HG03354 (cell line): ENCODE measurements at regions not wholly inside any gene's neighbourhood (a gene's known extent, or its start where the extent isn't known, plus 50 kb on each side); places are given as distances from the start of the nearest gene placed in this dataset.
"Not testable (repeated sequence)": the region's sequence is repeated elsewhere in the genome, so short reads cannot be mapped to it uniquely, and the experiment has no call there.

Experiments used
- ATAC-seq: cut with Tn5 transposase; IDR thresholded peaks from one replicate; pipeline ENCODE4 v1.9.1; 2021; ENCODE audit warnings: mild to moderate bottlenecking; ENCODE audit not compliant: unreplicated experiment, poor library complexity, severe bottlenecking

DNA sequence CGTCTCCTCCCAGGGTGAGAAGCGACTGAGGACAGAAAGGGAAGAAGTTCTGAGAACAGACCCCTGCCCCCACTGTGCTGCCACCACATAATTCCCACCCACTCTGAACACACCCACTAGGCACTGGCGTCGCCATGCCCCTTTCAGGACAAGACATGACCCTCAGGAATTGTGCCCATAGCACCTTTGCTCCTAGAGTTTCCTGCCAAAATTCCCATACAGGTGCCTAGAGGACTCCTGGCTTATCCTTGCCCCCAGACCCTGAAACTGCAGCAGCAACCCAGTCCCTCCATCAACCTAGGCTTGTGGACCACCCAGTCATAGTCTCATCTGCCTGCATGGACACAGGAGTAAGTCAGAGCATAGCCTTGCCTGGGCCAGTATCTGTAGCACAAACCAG lies 157.7 kb upstream of the ZNF267 start:
- no peak for ATAC-seq

GRCh38 chr16:31718998-31719397 lies 154.6 kb upstream of the ZNF267 start:
- no peak for ATAC-seq

GRCh38 chr16:31727553-31727952 lies 146.1 kb upstream of the ZNF267 start:
- no peak for ATAC-seq

GRCh38 chr16:31734265-31734664 lies 139.3 kb upstream of the ZNF267 start:
- no peak for ATAC-seq

DNA sequence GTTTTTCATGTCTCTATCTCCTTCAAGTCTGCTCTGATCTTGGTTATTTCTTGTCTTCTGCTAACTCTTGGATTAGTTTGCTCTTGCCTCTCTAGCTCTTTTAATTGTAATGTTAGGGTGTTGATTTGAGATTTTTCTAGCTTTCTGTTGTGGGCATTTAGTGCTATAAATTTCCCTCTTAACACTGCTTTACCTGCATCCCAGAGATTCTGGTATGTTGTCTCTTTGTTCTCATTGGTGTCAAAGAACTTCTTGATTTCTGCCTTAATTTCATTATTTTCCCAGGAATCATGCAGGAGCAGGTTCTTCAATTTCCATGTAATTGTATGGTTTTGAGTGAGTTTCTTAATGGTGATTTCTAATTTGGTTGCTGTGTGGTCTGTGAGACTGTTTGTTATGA lies 128.5 kb upstream of the ZNF267 start:
- ATAC-seq = not testable (repeated sequence)

DNA sequence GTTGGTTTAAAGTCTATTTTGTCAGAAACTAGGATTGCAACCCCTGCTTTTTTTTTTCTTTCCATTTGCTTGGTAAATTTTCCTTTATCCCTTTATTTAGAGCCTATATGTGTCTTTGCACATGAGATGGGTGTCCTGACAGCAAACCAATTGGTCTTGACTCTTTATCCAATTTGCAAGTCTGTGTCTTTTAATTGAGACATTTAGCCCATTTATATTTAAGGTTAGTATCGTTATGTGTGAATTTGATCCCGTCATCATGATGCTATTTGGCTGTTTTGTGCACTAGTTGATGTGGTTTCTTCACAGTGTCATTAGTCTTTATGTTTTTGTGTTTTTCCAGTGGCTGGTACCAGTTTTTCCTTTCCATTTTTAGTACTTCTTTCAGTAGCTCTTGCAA lies 127.7 kb upstream of the ZNF267 start:
- no peak for ATAC-seq

- no peak for ATAC-seq
Observed at GRCh38 chr16:31754998-31755615, 118.5 kb upstream of the ZNF267 start.

- ATAC-seq = no peak
Observed at GRCh38 chr16:31764103-31764502, 109.5 kb upstream of the ZNF267 start.

DNA sequence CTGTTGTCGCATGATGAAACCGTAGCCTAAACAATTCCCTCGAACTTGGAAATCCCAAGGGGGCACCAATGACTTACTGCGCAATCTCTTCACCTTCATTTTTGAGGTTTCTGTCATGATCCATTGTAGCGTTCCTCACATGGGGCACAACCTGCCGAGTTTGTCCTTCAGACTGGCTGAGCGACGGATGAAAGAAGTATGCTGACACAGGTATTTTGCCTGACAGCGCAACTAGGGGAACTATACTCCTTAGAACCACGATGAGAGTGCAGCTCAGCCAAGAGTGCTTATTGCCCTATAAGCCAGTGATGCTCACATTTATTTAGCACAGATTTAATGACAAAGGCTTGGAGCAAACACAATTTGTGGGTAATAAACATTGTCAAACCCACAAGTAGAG lies 106.3 kb upstream of the ZNF267 start:
- no peak for ATAC-seq

- no peak for ATAC-seq
Observed at GRCh38 chr16:31780342-31780741, 93.3 kb upstream of the ZNF267 start.

DNA sequence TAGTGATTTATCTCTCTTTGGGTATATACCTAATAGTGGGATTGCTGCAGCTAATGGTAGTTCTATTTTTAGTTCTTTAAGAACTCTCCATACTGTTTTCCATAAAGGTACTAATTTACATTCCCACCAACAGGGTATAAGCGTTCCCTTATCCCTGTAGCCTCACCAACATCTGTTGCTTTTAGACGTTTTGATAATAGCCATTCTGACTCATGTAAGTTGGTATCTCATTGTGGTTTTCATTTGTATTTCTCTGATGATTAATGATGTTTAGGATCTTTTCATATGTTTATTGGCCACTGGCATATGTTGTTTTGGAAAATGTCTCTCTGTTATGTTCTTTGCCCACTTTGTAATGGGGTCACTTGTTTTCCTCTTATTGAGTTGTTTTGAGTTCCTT lies 88.5 kb upstream of the ZNF267 start:
- no peak for ATAC-seq

DNA sequence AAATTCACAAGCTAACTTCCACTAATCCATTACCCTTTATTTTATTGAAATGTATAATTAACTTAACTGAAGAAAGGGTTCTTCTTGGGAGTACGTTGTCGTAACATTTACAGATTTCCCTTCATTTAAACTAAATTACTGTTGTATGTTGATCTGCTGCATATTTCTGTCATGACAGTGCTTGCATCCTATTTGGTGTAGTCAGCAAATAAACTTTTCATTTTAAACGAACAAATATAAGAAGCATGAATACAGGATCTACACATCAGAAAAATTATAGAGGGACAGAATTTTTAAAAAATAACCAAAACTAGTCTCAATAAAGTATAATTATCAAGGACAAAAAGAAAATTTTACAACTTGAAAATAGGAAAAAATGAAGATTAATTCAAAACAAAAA lies 66.5 kb upstream of the ZNF267 start:
- ATAC-seq = no peak

- ATAC-seq = no peak
Observed at GRCh38 chr16:31810863-31811262, 62.7 kb upstream of the ZNF267 start.

- ATAC-seq = not testable (repeated sequence)
Observed at GRCh38 chr16:31816141-31816540, 57.5 kb upstream of the ZNF267 start.

- no peak for ATAC-seq
Observed at GRCh38 chr16:31819386-31819785, 54.2 kb upstream of the ZNF267 start.

- no peak for ATAC-seq
Observed at GRCh38 chr16:31819948-31820347, 53.7 kb upstream of the ZNF267 start.
